ENCODE measurements at regions not wholly inside any gene's neighbourhood (a gene's known extent, or its start where the extent isn't known, plus 50 kb on each side); places are given as distances from the start of the nearest gene placed in this dataset.

DNA sequence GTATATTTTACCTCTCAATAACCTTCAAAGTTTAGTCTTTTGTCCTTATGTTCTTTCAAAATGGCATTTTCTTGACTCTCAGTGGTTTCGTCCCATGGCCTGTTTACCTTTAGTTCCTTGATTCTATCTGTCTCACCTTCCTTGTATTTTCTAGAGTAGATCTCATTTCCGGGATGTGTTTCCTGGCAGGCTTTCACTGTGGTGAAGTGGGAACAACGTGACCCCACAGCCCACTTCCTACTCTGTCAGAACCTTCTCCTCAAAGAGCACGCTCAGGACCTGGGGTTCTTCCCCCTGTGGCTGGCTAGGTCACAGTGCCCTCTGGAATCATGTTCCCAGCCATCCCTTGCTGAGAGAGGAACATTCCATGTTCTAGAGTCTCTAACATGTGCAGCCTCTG, 129.9 kb upstream of the ZNF32 start:
- no peak for DNase-seq (ENCODE audit: low read depth)

DNA sequence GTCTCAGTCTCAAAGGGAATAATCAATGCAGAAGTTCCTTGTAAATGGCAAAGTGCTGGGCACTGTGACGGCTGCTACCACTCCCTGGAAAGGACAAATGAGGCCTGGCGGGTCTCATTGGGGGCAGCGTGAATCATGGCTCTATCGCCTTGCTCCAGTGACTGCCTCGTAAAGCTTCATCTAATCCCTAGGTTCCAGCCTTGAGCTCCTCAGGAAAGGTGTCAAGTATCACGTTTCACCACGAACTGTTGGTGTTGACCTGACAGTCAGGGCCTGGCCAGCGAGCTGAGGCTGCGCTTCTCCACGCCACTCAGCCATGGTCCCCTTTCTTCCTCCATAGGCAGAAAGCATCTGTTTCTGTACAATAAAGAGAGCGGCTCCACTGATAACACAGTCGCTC, 126.7 kb upstream of the ZNF32 start:
- DNase-seq (ENCODE audit: low read depth), result no peak

DNA sequence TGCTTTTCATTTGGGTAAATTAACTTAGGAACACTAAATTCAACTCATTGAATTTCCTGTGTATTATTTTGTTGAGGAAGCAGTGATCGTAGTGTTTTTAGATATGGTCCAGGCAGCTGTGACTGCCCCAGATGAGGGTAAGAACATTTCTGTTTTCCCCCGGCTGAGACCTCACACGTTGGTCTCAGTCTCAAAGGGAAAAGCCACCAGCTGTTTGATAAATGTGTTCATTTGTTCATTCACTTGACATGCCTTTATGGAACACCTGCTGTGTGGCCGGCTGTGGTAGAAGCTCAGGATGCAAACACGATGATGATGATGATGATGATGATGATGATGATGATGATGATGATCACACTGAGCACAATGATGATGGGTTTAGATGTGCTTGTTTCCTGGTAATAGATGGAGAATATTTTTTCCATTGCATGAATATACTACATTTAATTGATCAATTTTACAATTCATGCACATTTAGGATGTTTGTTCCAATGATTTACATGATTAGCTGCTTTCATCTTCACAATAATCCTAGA, 125.6 kb upstream of the ZNF32 start:
- no peak for DNase-seq (ENCODE audit: low read depth)

GRCh38 chr10:43773736-43774135, 125.1 kb upstream of the ZNF32 start:
- no peak for DNase-seq (ENCODE audit: low read depth)

GRCh38 chr10:43772171-43772570, 123.5 kb upstream of the ZNF32 start:
- DNase-seq (ENCODE audit: low read depth), result no peak

- no peak for DNase-seq (ENCODE audit: low read depth)
Measured at GRCh38 chr10:43771675-43772074, 123.0 kb upstream of the ZNF32 start.

DNA sequence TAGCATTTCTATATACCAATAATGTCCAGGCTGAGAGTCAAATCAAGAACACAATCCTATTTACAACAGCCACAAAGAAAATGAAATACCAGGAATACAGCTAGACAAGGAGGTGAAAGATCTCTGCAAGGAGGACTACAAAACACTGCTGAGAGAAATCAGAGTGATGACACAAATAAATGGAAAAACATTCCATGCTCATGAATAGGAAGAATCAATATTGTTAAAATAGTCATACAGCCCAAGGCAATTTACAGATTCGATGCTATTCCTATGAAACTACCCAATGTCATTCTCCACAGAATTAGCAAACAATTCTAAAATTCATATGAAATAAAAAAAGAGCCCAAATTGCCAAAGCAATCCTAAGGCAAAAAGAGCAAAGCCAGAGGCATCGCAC, 116.8 kb upstream of the ZNF32 start:
- DNase-seq (ENCODE audit: low read depth), result no peak

GRCh38 chr10:43763846-43764245, 115.2 kb upstream of the ZNF32 start:
- DNase-seq (ENCODE audit: low read depth), result no peak

- no peak for DNase-seq (ENCODE audit: low read depth)
Measured at GRCh38 chr10:43760514-43760913, 111.8 kb upstream of the ZNF32 start.

- no peak for DNase-seq (ENCODE audit: low read depth)
Measured at GRCh38 chr10:43759216-43759615, 110.5 kb upstream of the ZNF32 start.

- no peak for DNase-seq (ENCODE audit: low read depth)
Measured at GRCh38 chr10:43756341-43756740, 107.7 kb upstream of the ZNF32 start.

GRCh38 chr10:43754569-43755260, 106.0 kb upstream of the ZNF32 start:
- DNase-seq (ENCODE audit: low read depth), result no peak

DNA sequence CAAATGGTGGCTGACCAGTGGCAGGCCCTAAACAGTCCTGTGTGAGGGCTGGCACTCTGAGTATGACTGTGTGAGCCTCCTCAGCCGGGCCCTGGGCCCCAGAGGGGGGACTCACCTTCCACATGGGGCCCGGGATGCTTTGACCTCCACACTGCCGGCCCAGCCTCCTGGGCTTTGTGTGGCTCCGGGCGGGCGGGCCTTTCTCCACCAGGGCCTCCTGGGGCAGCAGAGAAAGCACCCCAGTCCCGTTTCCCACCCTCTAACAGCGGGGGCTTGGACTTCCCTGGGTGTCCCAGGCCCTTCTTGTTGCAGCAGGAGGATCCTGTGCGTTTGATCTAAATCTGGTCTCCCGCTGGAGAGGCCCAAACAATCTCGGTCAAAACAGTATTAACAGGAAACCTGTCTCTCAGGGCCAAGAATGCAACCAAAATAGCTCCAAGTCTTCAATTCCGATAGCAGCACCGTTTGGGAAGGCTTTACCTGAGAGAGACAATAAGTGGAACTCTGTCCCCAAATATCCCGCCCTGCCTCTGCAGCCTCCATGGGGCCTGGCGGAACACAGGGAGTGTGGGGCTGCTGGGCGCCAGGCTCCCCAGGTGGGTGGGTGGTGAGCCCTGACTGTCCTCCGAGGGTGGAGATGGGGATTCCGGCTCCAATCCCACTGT, 104.8 kb upstream of the ZNF32 start:
- no peak for DNase-seq (ENCODE audit: low read depth)

DNA sequence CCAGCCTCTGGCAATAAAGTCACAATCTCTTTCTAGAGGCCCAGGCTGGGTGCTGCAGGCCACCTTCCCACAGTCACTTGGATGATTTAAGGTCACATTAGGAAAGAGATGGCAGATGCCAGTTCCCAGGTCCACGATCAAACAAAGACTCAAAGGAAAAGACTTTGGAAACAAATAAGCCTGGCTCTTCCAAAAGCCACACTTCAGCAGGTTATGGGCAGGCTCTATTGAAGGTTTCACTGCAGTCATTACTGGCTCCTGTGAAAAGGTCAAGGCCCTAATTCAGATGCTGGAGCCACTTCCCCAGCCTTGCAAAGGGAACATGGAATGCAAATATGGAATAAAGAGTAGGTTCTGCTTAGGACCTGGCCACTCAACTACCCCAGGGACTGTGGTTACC, 104.0 kb upstream of the ZNF32 start:
- DNase-seq (ENCODE audit: low read depth), result no peak

GRCh38 chr10:43751646-43752045, 103.0 kb upstream of the ZNF32 start:
- DNase-seq (ENCODE audit: low read depth), result no peak

DNA sequence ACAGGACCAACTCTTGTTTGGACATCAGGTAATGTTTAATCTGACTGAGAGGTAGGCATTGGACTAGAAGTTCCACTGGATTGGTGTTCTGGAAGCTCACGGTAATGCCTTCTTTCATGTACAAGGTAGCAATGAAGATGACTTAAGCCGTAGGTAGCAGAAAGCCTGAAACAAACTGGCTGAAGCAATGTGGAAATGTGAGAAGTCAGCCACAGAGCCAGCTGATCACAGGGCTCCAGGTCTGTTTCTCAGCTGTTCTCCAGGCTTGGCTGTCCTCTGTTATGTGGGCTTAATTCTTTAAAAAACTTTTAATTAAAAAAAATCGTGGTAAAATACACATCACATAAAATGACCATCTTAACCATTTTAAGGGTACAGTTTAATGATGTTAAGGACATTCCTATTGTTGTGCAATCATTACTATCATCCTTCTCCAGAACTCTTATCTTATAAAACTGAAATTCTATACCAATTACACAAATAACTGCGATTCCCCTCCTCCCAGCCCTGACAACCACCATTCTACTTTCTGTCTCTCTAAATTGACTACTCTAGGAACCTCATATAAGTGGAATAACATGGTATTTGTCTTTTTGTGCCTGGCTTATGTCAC, 101.4 kb upstream of the ZNF32 start:
- DNase-seq (ENCODE audit: low read depth), result no peak

DNA sequence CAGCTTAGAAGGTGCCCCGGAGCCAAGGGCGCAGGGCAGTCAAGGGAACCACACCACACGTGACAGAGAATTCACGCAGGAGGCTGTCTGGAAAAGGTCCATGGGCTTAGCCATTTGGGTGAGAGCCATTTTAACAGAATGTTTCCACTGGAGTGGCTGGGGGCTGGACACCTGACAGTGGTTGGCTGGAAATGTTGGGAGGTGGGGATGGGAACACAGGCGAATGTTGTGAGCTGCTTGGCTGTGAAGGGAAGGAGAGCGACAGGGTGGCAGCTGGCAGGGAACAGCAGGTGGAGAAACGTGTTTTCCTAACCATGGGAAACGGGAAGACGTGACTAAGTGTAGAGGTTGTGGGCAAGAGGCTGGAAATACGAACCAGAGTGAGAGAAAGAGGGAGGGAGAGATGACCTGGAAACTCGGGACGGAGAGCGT, 100.5 kb upstream of the ZNF32 start:
- DNase-seq (ENCODE audit: low read depth), result no peak

DNA sequence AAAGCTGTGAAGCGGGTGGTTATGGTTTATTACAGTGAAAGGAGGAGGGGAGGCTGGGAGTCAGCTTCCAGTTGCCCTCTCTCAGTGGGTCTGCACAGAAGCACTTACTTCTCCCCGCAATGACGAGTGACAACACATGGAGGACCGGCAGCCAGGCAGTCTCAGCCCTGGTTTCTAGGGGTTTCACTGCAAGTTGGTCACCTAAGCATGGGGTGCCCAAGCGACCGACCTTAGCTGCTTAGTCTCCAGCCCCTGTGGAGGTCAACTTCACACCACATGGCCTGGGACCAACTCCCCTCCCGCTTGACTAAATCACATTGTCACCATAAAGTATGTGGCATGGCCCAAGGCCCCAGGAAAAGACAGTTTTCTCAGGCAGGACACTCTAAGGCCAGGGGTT, 99.9 kb upstream of the ZNF32 start:
- no peak for DNase-seq (ENCODE audit: low read depth)

DNA sequence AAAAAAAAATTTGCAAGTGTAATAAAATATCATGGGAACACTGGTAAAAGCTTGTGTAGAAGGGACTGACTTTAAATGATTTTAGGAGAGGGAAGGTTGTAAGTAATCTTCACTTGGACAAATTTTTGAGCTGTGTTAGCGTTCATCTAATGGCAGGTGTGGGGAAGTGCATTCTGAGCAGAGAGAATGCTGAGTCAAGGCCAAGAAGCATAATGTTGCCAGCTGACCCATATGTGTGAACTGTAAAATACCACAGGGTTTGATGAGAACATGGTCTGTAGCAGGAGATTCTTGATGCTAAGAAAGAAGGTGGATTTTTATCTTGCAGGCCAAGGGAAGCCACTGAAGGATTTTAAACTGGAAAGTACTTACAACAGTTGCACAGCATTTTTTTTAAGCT, 98.2 kb upstream of the ZNF32 start:
- no peak for DNase-seq (ENCODE audit: low read depth)

DNA sequence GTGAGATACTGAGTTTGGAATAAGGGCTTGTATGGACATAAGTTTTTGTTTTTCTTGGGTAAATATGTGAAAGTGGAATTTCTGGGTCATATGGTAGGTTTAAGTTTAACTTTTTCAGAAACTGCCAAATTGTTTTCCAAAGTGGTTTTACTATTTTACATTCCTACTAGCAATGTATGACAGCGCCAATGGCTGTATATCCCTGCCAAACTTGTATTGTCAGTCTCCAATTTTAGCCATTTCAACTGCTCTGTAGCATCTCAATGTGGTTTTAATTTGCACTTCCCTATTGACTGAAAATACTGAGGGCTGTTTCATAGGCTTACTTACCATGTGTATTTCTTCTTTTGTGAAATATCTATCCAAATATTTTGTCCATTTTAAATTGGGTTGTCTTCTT, 90.5 kb upstream of the ZNF32 start:
- DNase-seq (ENCODE audit: low read depth), result peak; percentile 28

GRCh38 chr10:43737003-43737402, 88.3 kb upstream of the ZNF32 start:
- DNase-seq (ENCODE audit: low read depth), result no peak

DNA sequence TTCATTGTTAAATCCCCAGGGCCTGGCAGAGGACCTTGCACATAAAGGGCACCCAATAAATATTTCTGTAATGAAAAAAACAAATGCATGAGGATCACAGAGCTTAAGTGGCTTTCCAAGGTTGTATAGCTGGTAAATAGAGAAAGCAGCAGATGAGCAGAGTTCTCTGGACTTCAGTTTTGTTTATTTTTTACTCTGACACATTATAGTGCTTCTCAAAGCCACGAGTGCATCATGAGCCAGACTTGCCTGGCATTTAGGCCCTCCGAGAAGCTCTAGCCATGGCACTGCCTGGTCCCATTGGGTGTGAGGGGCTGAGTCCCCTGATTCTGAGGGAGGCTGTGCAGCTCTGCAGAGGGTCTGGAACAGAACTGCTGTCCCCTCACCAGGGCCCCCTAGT, 87.2 kb upstream of the ZNF32 start:
- no peak for DNase-seq (ENCODE audit: low read depth)

GRCh38 chr10:43734716-43735115, 86.0 kb upstream of the ZNF32 start:
- DNase-seq (ENCODE audit: low read depth), result no peak
